Activated CD4-positive, alpha-beta T cell treated with anti-CD3 and anti-CD28 coated beads, Interleukin-2, amount 10 ng/mL, durations not matched to agents 24 days and 14 days (primary cell): ENCODE measurements at regions not wholly inside any gene's neighbourhood (a gene's known extent, or its start where the extent isn't known, plus 50 kb on each side); places are given as distances from the start of the nearest gene placed in this dataset.

Experiments
- DNase-seq: peaks from one replicate; pipeline ENCODE4 v3.0.0; 2022
- H3K27ac Mint-ChIP-seq: one replicate; pipeline ENCODE4 v1.8.0; 2022; ENCODE audit warnings: mild to moderate bottlenecking, mixed read lengths
- H3K27me3 Mint-ChIP-seq: one replicate; pipeline ENCODE4 v1.8.0; 2022; ENCODE audit warnings: mixed read lengths
- H3K36me3 Mint-ChIP-seq: one replicate; pipeline ENCODE4 v1.8.0; 2022; ENCODE audit warnings: low read depth, mild to moderate bottlenecking, mixed read lengths
- H3K4me1 Mint-ChIP-seq: one replicate; pipeline ENCODE4 v1.8.0; 2021; ENCODE audit warnings: mixed read lengths
- H3K4me3 Mint-ChIP-seq: one replicate; pipeline ENCODE4 v1.8.0; 2022; ENCODE audit warnings: mild to moderate bottlenecking, moderate library complexity, mixed read lengths
- H3K9me3 Mint-ChIP-seq: one replicate; pipeline ENCODE4 v1.8.0; 2021; ENCODE audit warnings: mixed read lengths
- intact Hi-C: fragments of 100-400 bp; cut with micrococcal nuclease; formaldehyde crosslinking; loops from one replicate; pipeline ENCODE4 v1.15.1; 2023

DNA sequence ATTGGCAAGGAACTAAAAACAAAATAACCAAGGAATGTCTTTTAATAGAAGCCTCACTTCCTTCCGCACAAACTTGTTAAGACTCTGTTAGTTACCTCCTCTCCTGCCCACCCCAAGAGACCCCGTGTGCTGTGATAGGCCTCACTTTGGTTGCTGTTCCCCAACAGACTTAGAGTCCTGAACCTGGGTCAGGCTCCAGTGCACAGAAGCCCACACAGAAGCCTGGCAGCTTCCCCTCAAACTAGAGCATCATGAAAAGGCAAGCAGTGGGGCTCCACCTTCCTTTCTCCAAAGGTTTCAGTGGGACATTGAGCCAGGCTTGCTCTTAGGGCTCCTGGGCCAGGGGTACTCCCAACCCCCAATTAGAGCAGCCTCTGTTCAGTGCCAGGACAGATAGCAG lies 230.5 kb downstream of the ESM1 start:
- H3K9me3 Mint-ChIP-seq = peaks cover 17% of the 10 kb centered on the region
- no peak overlapping the region for H3K27ac Mint-ChIP-seq
- intact Hi-C loops = loop anchor here (5.0 kb wide), 1 partner anchor 38 kb away; no protein-coding TSS in a partner anchor
- no peaks in the 10 kb centered on the region for H3K27me3 Mint-ChIP-seq
- H3K4me3 Mint-ChIP-seq = no peak overlapping the region
- peak; percentile 48 for DNase-seq
- H3K36me3 Mint-ChIP-seq = peaks cover 6% of the 10 kb centered on the region
- peaks cover 28% of the 10 kb centered on the region for H3K4me1 Mint-ChIP-seq

DNA sequence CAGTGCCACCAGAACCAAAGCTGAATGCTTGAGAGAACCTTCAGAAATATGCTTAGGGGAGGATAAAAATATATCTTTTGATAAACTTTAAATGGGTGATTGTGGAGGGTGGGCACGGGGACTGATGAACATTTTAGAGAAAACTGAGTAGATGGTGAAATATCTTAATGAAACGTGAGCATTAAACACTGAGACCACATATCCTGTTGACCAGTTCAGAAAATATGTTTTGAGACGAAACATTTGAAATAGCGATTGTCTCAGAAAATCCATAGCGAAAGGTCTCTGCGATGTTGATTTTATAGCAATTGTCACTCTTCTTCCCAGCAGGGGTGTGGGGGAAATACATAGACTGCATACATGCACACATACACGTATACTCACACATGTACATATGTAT lies 231.0 kb downstream of the ESM1 start:
- H3K27me3 Mint-ChIP-seq = no peaks in the 10 kb centered on the region
- peaks cover 17% of the 10 kb centered on the region for H3K9me3 Mint-ChIP-seq
- H3K4me3 Mint-ChIP-seq = no peak overlapping the region
- DNase-seq = no peak
- H3K4me1 Mint-ChIP-seq = peaks cover 28% of the 10 kb centered on the region
- H3K27ac Mint-ChIP-seq = no peak overlapping the region
- H3K36me3 Mint-ChIP-seq = peaks cover 6% of the 10 kb centered on the region
- intact Hi-C loops = no loop called here

DNA sequence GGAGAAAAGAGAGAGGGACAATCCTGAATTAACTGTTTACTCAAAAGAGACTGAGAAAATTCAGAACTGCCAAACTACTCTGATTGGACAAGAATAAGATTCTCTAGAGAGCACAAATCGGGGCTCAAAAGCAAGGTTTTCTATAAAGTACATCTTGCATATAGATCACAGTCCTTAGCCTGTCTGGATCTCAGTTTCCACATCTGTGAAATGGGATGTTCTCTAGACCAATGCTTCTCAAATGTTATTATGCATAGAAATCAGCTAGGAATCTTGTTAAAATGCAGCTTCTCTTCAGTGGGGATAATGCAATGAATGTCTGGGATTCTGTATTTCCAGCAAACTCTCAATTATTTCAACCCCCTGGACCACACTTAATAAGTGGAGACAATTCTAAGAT lies 231.6 kb downstream of the ESM1 start:
- Mint-ChIP-seq H3K36me3 (peaks cover 6% of the 10 kb centered on the region), H3K4me1 (peaks cover 26% of the 10 kb centered on the region), H3K27me3 (no peaks in the 10 kb centered on the region), H3K27ac (no peak overlapping the region), H3K4me3 (no peak overlapping the region), H3K9me3 (peaks cover 17% of the 10 kb centered on the region)
- DNase-seq = no peak
- intact Hi-C loops = no loop called here

DNA sequence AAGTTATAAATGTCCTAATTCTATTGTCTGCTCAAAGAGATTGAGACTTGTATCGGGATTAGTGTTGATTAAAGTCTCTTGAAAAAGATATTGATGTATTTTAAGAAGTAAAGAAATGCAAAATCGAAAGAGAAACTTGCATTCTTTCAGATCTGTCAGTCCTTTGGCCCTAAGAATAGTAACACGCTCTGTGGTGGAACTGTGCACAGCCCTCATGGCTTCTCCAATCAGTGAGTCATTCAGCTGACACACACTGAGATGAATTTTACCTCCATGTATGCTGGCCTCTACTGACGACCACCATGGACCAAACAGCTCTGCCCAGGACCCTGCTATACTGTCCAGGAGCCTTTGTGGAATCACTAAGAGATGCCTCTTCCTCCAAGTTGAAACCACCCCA lies 232.4 kb downstream of the ESM1 start:
- peak; percentile 81 for DNase-seq

DNA sequence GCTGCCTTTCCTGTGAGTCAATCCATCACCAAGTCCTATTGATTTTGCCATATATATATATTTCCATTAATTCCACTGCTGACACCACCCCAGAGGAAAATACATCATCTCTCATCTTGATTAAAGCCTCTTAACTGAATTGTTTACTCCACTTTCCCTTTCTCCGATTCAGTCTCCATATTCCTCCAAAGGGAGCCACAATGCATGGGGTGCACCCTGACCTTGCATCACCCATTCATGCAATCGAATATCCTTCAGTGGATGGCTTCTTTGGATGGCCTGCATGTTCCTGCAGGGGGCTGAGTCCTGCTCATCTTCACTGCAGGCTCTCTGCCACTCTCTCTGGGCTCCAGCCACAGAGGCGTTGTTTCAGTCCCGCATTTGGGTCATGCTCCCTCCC lies 231.0 kb downstream of the SNX18 start:
- intact Hi-C loops = loop anchor here (10.0 kb wide), 1 partner anchor 96 kb away; no protein-coding TSS in a partner anchor
- no peak for DNase-seq
- H3K27ac Mint-ChIP-seq = no peak overlapping the region
- H3K36me3 Mint-ChIP-seq = peaks cover 6% of the 10 kb centered on the region
- no peak overlapping the region for H3K4me3 Mint-ChIP-seq
- H3K27me3 Mint-ChIP-seq = no peaks in the 10 kb centered on the region
- H3K9me3 Mint-ChIP-seq = peaks cover 7% of the 10 kb centered on the region
- peaks cover 26% of the 10 kb centered on the region for H3K4me1 Mint-ChIP-seq

More for the DNA sequence above, 232.4 kb downstream of the ESM1 start:
- peaks cover 26% of the 10 kb centered on the region for H3K4me1 Mint-ChIP-seq
- H3K36me3 Mint-ChIP-seq = peaks cover 6% of the 10 kb centered on the region
- peaks cover 17% of the 10 kb centered on the region for H3K9me3 Mint-ChIP-seq
- intact Hi-C loops = no loop called here
- H3K4me3 Mint-ChIP-seq = peak overlapping the region; percentile 43
- peak overlapping the region; percentile 75 for H3K27ac Mint-ChIP-seq
- H3K27me3 Mint-ChIP-seq = no peaks in the 10 kb centered on the region

DNA sequence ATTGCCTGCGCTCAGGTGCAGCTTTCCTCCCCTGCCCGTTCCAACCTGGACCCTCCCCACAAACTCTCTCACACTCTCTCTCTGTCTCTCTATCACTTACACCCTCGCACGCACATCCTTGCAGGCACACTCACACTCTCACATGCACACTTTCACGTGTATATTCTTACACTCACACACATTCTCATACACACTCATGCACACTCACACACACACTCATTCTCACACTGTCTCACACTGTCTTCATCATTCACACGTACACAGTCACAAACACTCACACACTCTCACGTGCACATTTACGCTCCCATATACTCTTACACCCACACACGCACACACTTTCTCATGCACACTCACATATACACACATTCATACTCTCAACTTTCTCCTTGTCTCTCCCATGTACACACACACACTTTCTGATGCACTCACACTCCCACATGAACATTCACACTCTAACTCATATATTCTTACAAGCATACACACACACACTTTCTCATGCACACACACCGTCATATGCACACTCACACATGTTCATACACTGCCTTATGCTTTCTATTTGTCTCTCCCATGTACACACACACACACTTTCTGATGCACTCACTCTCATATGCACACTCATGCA lies 229.3 kb downstream of the SNX18 start:
- Mint-ChIP-seq H3K36me3 (peaks cover 3% of the 10 kb centered on the region), H3K27me3 (no peaks in the 10 kb centered on the region), H3K9me3 (peaks cover 7% of the 10 kb centered on the region), H3K27ac (no peak overlapping the region), H3K4me3 (no peak overlapping the region), H3K4me1 (peaks cover 28% of the 10 kb centered on the region)
- DNase-seq = no peak
- intact Hi-C loops = loop anchor here (10.0 kb wide), 1 partner anchor 98 kb away; no protein-coding TSS in a partner anchor

DNA sequence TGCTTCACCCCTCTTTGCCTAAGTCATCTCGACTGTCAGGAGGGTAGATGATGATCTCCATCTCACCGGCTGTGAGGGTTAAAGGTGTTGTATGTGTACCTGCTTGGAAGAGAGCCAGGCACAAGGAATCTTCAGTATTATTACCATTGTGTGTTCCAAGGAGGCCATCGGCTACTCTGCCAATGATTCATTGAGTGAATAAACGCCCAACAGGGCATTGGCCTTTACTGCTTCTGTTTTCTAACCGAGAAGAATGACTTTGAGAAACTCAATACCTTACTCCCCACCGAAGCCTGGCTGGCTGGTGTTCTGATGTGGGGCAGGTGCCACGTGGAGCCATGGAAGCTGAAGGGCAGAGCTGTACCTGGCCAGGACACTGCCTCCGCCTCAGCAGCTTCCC lies 228.8 kb downstream of the SNX18 start:
- H3K4me3 Mint-ChIP-seq = no peak overlapping the region
- peaks cover 3% of the 10 kb centered on the region for H3K36me3 Mint-ChIP-seq
- peaks cover 5% of the 10 kb centered on the region for H3K9me3 Mint-ChIP-seq
- H3K27me3 Mint-ChIP-seq = no peaks in the 10 kb centered on the region
- no peak for DNase-seq
- no peak overlapping the region for H3K27ac Mint-ChIP-seq
- H3K4me1 Mint-ChIP-seq = peaks cover 28% of the 10 kb centered on the region
- intact Hi-C loops = loop anchor here (10.0 kb wide), 1 partner anchor 98 kb away; no protein-coding TSS in a partner anchor

DNA sequence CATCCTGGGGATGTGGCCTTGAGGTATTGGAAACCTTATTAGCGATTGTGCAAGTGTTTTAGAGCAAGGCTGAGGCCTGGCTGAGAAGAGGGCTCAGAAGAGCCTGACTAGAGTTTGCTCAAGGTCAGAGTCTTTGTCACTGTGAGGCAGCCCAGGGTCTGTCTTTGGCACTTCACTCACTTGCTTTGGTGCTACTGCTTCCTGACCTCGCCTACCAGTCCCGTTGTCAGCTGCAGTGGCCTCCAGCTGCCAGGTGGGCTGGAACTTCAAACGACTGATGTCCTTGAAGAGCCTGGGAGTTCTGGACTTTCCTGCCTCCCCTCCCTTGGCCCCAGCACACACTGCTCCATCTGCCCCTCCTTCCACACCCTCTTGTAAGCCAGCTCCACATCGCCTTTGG lies 228.0 kb downstream of the SNX18 start:
- Mint-ChIP-seq H3K4me1 (peaks cover 33% of the 10 kb centered on the region), H3K9me3 (peaks cover 4% of the 10 kb centered on the region), H3K4me3 (no peak overlapping the region), H3K27me3 (no peaks in the 10 kb centered on the region), H3K36me3 (peaks cover 3% of the 10 kb centered on the region), H3K27ac (peak overlapping the region; percentile 8)
- intact Hi-C loops = loop anchor here (2.0 to 10.0 kb wide), 2 partner anchors 99 kb away; no protein-coding TSS in a partner anchor
- DNase-seq = no peak

DNA sequence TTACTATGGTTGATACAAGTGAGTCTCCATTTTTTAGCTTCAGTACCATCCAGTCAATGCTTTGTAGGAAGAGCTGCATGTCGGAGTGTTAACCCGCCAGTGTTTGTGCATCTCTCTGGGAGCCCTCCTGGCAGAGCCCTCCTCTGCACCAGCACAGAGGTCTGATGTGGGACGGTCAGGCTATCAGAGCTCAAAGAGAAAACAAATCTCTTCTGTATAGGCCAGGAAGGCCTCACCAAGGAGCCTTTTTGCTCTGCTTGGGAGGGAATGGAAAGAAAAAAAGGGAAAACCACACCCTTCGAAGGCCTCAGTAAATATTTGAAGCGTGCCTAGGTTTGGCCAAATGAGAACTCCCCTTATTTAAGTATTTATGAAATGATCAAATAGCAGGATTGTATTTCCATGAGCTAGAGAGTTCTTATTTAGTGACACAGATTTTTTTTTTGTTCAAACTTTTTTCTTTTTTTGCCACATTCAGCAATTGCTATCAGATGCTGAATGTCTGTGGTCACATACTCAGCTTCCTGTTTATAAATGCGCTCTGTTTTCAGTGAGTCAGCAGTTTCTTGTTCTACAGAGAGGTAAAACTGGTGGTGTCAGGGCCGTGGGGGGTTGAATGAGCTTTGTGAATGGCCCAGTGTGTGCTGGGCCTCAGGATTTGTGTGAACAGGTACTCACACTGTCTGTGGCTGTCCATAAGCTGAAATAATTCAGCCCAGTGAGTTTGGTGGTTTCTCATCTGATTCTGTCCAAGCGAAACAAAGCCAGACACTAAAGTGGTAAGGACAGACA lies 226.6 kb downstream of the SNX18 start:
- Mint-ChIP-seq H3K4me1 (peaks cover 44% of the 10 kb centered on the region), H3K9me3 (peaks cover 8% of the 10 kb centered on the region), H3K27ac (peak overlapping the region; percentile 77), H3K36me3 (peaks cover 3% of the 10 kb centered on the region), H3K27me3 (peaks cover 4% of the 10 kb centered on the region), H3K4me3 (peak overlapping the region; percentile 57)
- DNase-seq = peak; percentile 88
- intact Hi-C loops = loop anchor here (1.0 to 10.0 kb wide), 4 partner anchors 27 to 227 kb away; partner anchors contain the start of gene SNX18

DNA sequence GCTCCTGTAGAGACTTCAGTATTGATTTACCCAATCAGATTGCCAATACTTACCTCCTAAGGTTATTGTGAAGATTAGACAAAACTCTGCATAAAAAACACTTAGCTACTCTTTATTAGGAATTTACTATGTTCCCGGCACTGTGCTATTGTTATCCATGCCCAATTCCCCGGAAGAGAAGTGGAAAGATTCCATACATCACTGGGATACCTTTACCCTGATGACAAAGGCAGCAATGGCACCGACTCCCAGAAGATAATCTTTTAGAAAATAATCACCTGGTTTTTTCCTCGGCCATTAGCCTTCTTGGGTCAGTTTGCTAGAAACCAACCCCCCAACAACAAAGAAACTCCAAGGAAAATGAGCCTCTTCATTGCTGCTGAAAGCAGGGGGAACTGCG lies 226.0 kb downstream of the SNX18 start:
- DNase-seq = no peak
- peaks cover 3% of the 10 kb centered on the region for H3K36me3 Mint-ChIP-seq
- H3K4me3 Mint-ChIP-seq = peak overlapping the region; percentile 57
- H3K9me3 Mint-ChIP-seq = peaks cover 10% of the 10 kb centered on the region
- H3K27ac Mint-ChIP-seq = peak overlapping the region; percentile 77
- intact Hi-C loops = loop anchor here (5.0 to 10.0 kb wide), 2 partner anchors 101 to 226 kb away; partner anchors contain the start of gene SNX18
- H3K27me3 Mint-ChIP-seq = peaks cover 4% of the 10 kb centered on the region
- H3K4me1 Mint-ChIP-seq = peaks cover 46% of the 10 kb centered on the region

DNA sequence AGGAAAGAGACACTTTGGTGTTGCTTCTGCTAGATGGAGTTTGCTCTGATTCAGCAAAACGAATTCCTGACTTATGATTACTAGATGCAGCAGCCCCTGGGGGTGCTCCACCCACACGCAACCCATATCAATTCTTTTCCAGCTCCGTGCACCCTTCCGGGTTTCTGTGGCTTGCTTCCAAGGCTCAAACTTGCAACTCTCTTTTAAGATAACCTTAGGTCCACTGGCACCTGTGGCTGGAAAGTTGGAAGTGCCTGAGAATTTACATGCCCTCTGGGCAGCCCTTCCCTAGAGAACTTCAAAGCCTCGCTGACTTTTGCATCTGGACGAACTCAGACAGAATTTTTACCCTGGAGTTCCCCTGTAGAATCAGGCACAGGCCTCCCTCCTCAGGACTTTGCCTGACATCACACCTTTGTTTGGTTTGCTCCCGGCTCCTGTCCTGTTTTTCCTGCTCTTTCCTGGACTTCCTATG lies 224.9 kb downstream of the SNX18 start:
- H3K36me3 Mint-ChIP-seq = peaks cover 3% of the 10 kb centered on the region
- H3K9me3 Mint-ChIP-seq = peaks cover 13% of the 10 kb centered on the region
- peaks cover 4% of the 10 kb centered on the region for H3K27me3 Mint-ChIP-seq
- peak; percentile 53 for DNase-seq
- H3K27ac Mint-ChIP-seq = no peak overlapping the region
- intact Hi-C loops = loop anchor here (5.0 to 10.0 kb wide), 2 partner anchors 102 to 225 kb away; partner anchors contain the start of gene SNX18
- H3K4me3 Mint-ChIP-seq = no peak overlapping the region
- H3K4me1 Mint-ChIP-seq = peaks cover 50% of the 10 kb centered on the region

DNA sequence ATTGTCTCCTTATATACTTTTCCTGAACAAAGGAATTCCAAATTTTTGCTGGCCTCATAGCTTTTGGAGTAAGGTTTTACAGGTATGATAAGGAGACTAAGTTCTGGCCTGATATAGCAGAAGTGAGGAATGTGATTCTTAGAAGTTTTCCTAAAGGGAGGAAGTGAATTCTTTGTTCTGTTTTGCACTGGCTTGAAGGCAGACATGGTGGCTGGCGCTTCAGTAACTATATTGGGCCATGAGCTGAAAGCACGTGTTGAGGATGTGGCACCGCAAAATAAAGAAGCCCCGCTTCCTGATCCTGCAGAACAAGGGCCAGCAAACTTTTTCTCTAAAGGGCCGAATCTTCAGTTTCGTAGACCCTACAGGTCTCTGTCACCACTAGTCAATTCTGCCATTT lies 224.2 kb downstream of the SNX18 start:
- intact Hi-C loops = loop anchor here (5.0 to 10.0 kb wide), 2 partner anchors 103 to 224 kb away; partner anchors contain the start of gene SNX18
- Mint-ChIP-seq H3K36me3 (peaks cover 3% of the 10 kb centered on the region), H3K4me1 (peaks cover 50% of the 10 kb centered on the region), H3K9me3 (peaks cover 13% of the 10 kb centered on the region), H3K27ac (no peak overlapping the region), H3K4me3 (no peak overlapping the region), H3K27me3 (peaks cover 4% of the 10 kb centered on the region)
- DNase-seq = peak; percentile 33

DNA sequence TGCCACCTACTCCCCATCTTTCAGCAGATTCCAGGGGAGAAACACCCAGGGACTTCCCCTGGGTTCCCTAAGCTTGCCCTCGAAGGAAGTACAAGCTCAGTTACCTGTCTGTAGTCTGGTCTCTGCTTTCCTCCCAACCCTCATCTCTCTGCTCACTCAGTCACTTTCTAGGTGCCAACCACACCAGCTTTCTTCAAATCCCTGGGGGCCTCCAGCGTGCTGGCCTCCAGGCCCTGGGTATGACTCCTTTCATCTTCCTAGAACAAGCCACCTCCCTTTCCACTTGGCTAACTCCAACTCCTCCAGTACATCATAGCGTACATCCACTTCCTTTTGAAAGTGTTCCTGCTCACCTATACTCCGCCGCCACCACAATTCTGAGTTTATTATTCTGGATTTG lies 222.6 kb downstream of the SNX18 start:
- peaks cover 8% of the 10 kb centered on the region for H3K27me3 Mint-ChIP-seq
- peaks cover 45% of the 10 kb centered on the region for H3K4me1 Mint-ChIP-seq
- intact Hi-C loops = loop anchor here (5.0 to 10.0 kb wide), 2 partner anchors 105 to 223 kb away; partner anchors contain the start of gene SNX18
- peaks cover 13% of the 10 kb centered on the region for H3K9me3 Mint-ChIP-seq
- H3K4me3 Mint-ChIP-seq = no peak overlapping the region
- peaks cover 3% of the 10 kb centered on the region for H3K36me3 Mint-ChIP-seq
- peak; percentile 51 for DNase-seq
- H3K27ac Mint-ChIP-seq = no peak overlapping the region

DNA sequence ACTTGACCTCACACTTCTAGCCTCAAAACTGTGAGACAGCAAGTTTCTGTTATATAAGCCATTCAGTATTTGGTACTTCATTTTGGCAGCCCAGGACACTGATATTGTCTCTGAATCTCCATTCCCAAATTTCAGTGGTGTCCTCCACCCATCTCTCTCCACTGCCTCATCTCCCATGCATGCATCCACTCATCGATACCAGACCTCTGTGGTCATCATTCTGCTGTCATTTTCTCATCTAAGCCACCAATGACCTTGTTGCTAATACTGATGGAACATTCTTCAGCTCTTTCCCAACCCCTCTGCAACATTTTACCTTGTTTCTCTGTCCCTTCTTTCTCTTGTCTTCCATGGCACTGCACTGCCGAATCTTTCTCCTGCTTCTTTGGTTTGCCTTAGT lies 221.8 kb downstream of the SNX18 start:
- H3K4me1 Mint-ChIP-seq = peaks cover 39% of the 10 kb centered on the region
- H3K4me3 Mint-ChIP-seq = no peak overlapping the region
- intact Hi-C loops = no loop called here
- no peak for DNase-seq
- H3K36me3 Mint-ChIP-seq = no peaks in the 10 kb centered on the region
- H3K27ac Mint-ChIP-seq = no peak overlapping the region
- H3K9me3 Mint-ChIP-seq = peaks cover 13% of the 10 kb centered on the region
- H3K27me3 Mint-ChIP-seq = peaks cover 8% of the 10 kb centered on the region
